Motor neuron (in vitro differentiated cells): ENCODE measurements at regions not wholly inside any gene's neighbourhood (a gene's known extent, or its start where the extent isn't known, plus 50 kb on each side); places are given as distances from the start of the nearest gene placed in this dataset.

Source experiments
- ATAC-seq, 8 experiments: fragments of 200-7000 bp; cut with Tn5 transposase; replicated peaks in 6 of 8; 2 replicates each; pipeline ENCODE4 v1.8.0; 2021; ENCODE audit warnings: mild to moderate bottlenecking in 8 of 8, moderate library complexity in 8 of 8
- H3K27ac ChIP-seq, 2 donors: fragments of 250-450 bp; sonication (Bioruptor Pico); 2 replicates each; pipeline ENCODE4 v1.9.0; 2021; ENCODE audit warnings: antibody characterized with exemption in 2 of 2, mild to moderate bottlenecking in 2 of 2, moderate library complexity in 1 of 2
- H3K4me1 ChIP-seq, 2 donors: fragments of 250-450 bp; sonication (Bioruptor Pico); replicated peaks in 1 of 2; 2 replicates each; pipeline ENCODE4 v1.6.1; 2021; ENCODE audit warnings: antibody characterized with exemption in 2 of 2, mild to moderate bottlenecking in 2 of 2, moderate library complexity in 1 of 2
- H3K4me3 ChIP-seq, 5 donors: fragments of 250-450 bp; sonication (Bioruptor Pico); 2 replicates each; pipeline ENCODE4 v1.9.0; 2021; ENCODE audit warnings: antibody characterized with exemption in 5 of 5, mild to moderate bottlenecking in 5 of 5, moderate library complexity in 4 of 5
- WGBS, 10 experiments: fragments of 450-650 bp; shearing (Covaris generic); methylation state at CpG; one replicate each; pipeline ENCODE4 v1.0.0; 2022; 5-methylcytosine and 5-hydroxymethylcytosine counted together
- in situ Hi-C, 9 experiments: fragments of 400-800 bp; cut with MboI; loops; one replicate each; pipeline ENCODE4 v1.15.0; 2021; ENCODE audit warnings: low sequenced_read_pairs in 9 of 9, low pct_unique_long_range_greater_than_20kb in 2 of 9; ENCODE audit not compliant: unreplicated experiment in 9 of 9

- no peak overlapping the region for H3K27ac ChIP-seq
- H3K4me3 ChIP-seq = no peak overlapping the region
- in situ Hi-C loops = no loop called here
- peak in 2 of 8 experiments; percentile 52 to 57 for ATAC-seq
- 0 to 100% (median 71%) methylated on average over 1 to 2 of the region's 3 CpGs; no CpG with 5 or more reads in 1 of the 10 experiments for WGBS, 10 experiments
- no peaks in the 10 kb centered on the region for H3K4me1 ChIP-seq
Measured at GRCh38 chr4:136965478-136965877, 566.8 kb downstream of the PCDH18 start.

DNA sequence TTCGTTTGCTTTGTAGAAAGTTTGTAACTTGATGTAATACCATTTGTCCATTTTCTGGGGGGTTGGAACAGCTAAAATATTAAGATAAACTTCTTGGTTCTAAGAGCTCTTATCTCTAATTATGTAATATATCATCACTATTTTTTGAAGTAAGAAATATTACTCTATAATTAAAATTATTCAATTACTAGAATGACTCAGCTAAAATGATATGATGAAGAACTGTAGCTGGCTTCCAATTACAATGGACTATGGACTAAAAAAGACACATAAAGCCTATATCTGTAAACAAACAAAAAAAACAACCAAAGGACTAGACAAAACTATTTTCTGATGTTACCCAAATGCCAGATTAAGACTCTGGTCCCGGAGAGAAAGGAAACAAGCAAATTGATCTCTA lies 569.4 kb downstream of the PCDH18 start:
- Histone ChIP-seq H3K27ac (no peak overlapping the region), H3K4me1 (no peaks in the 10 kb centered on the region), H3K4me3 (no peak overlapping the region)
- in situ Hi-C loops = no loop called here
- WGBS, 10 experiments = 13 to 100% (median 79%) methylated on average over 1 to 2 of the region's 2 CpGs
- no peak for ATAC-seq

GRCh38 chr4:136946307-136946907 lies 585.9 kb downstream of the PCDH18 start:
- in situ Hi-C loops = no loop called here
- 29 to 100% (median 78%) methylated on average over 2 to 4 of the region's 9 CpGs; no CpG with 5 or more reads in 5 of the 10 experiments for WGBS, 10 experiments

GRCh38 chr4:136939781-136940180 lies 592.5 kb downstream of the PCDH18 start:
- ATAC-seq = no peak
- in situ Hi-C loops = no loop called here

More at GRCh38 chr4:136946307-136946907, 585.9 kb downstream of the PCDH18 start:
- ATAC-seq = no peak
- Histone ChIP-seq H3K4me1 (no peaks in the 10 kb centered on the region), H3K4me3 (no peak overlapping the region), H3K27ac (no peak overlapping the region)

GRCh38 chr4:136935871-136936270 lies 596.4 kb downstream of the PCDH18 start:
- WGBS, 10 experiments = 0 to 67% (median 42%) methylated on average over 1 to 3 of the region's 3 CpGs
- in situ Hi-C loops = no loop called here
- Histone ChIP-seq H3K4me3 (no peak overlapping the region), H3K27ac (no peak overlapping the region), H3K4me1 (peaks cover 6 to 20% of the 10 kb centered on the region in 2 donors)
- ATAC-seq = no peak

More at GRCh38 chr4:136939781-136940180, 592.5 kb downstream of the PCDH18 start:
- H3K4me3 ChIP-seq = no peak overlapping the region
- no peak overlapping the region for H3K27ac ChIP-seq
- peaks cover 6 to 12% of the 10 kb centered on the region in 2 donors for H3K4me1 ChIP-seq

DNA sequence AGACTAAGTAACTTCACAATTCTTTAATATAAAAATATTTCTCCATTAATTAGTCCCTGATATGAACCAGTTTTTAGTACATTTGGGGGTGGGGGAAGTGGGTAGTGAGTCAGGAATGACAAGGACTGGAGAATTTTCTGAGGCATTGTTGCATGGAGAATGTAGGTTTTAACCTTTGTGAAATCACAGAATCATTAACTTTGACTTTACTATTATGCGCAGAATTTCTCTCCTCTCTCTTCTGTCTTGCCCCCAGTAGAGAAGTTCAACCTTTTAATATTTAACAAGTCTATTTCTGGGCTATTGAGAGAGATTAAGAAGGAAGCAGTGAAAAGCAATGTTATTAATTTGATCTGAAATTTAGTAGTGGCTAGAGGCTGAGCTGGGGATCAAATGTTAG lies 597.0 kb downstream of the PCDH18 start:
- Histone ChIP-seq H3K4me1 (peaks cover 6 to 20% of the 10 kb centered on the region in 2 donors), H3K4me3 (no peak overlapping the region), H3K27ac (no peak overlapping the region)
- 10 to 100% (median 45%) methylated on average over 1 of the region's 1 CpG for WGBS, 10 experiments
- in situ Hi-C loops = no loop called here
- peak in 1 of 8 experiments; percentile 47 for ATAC-seq

DNA sequence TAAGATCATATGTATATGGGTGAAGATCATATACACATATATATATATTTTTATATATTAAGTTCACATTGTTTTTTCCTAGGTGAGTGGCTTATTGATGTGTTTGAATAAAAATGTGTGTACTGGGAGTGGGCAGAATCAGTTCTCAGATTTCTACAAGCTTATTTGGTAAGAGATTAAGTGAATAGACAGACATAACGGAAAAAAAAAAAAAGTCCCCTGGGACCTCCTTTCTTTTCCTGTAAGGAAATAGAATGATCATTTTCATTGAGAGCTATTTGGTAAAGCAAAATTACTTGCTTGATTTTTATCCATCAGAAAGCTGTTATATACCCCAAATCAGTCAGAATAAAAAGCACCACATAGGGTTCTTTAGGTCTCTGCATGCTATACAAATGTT lies 597.7 kb downstream of the PCDH18 start:
- H3K27ac ChIP-seq = no peak overlapping the region
- in situ Hi-C loops = no loop called here
- WGBS, 10 experiments = 22 to 100% (median 70%) methylated on average over 1 of the region's 1 CpG; no CpG with 5 or more reads in 3 of the 10 experiments
- H3K4me1 ChIP-seq = peaks cover 6 to 20% of the 10 kb centered on the region in 2 donors
- ATAC-seq = no peak
- H3K4me3 ChIP-seq = no peak overlapping the region

DNA sequence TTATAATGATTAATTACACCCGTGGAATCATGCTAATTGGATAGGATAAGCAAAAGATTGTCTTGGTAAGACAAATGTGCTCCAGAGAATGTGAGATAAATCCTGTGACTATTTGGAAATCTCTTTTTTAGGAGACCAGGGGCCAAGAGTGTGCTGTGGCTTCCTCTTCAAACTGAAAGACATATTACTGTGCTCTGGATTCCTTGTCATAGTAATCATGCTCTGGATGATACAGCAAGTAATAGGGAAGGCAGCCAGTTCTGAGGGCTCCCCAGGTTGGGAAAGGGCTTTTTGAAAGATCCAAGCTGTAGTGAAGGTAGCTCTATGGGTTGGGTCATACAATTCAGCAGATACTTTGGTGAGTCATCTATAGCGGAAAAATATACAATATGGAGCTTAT lies 600.5 kb downstream of the PCDH18 start:
- peaks cover 6 to 20% of the 10 kb centered on the region in 2 donors for H3K4me1 ChIP-seq
- no peak overlapping the region for H3K4me3 ChIP-seq
- H3K27ac ChIP-seq = no peak overlapping the region
- no peak for ATAC-seq
- 0 to 100% (median 75%) methylated on average over 1 to 2 of the region's 2 CpGs; no CpG with 5 or more reads in 2 of the 10 experiments for WGBS, 10 experiments
- in situ Hi-C loops = no loop called here

DNA sequence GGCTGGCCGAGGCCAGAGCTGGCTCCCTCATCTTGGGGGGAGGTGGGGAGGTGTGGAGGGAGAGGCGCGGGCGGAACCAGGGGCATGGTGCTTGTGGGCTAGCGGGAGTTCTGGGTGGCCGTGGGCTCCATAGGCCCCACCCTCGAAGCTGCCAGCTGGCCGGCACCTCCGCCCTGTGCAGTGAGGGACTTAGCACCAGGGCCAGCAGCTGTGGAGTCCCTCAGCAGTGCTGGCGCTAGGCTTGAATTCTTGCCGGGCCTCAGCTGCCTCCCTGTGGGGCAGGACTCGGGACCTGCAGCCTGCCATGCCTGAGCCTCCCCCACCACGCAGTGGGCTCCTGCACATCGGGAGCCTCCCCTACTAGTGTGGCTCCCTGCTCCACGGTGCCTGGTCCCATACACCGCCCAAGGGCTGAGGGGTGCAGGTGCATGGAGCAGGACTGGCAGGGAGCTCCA lies 603.3 kb downstream of the PCDH18 start:
- ATAC-seq = no peak
- Histone ChIP-seq H3K4me1 (peaks cover 0 to 7% of the 10 kb centered on the region in 2 donors), H3K4me3 (no peak overlapping the region), H3K27ac (no peak overlapping the region)
- no CpG with 5 or more reads among the region's 16 CpGs for WGBS, 10 experiments
- in situ Hi-C loops = no loop called here

- Histone ChIP-seq H3K4me3 (no peak overlapping the region), H3K27ac (no peak overlapping the region), H3K4me1 (peaks cover 0 to 7% of the 10 kb centered on the region in 2 donors)
- no peak for ATAC-seq
- in situ Hi-C loops = no loop called here
Measured at GRCh38 chr4:136927172-136927571, 605.1 kb downstream of the PCDH18 start.

GRCh38 chr4:136925203-136925602 lies 607.1 kb downstream of the PCDH18 start:
- H3K27ac ChIP-seq = no peak overlapping the region
- no peak for ATAC-seq
- 40 to 100% (median 60%) methylated on average over 1 of the region's 1 CpG; no CpG with 5 or more reads in 5 of the 10 experiments for WGBS, 10 experiments
- no peaks in the 10 kb centered on the region for H3K4me1 ChIP-seq
- in situ Hi-C loops = no loop called here
- no peak overlapping the region for H3K4me3 ChIP-seq

DNA sequence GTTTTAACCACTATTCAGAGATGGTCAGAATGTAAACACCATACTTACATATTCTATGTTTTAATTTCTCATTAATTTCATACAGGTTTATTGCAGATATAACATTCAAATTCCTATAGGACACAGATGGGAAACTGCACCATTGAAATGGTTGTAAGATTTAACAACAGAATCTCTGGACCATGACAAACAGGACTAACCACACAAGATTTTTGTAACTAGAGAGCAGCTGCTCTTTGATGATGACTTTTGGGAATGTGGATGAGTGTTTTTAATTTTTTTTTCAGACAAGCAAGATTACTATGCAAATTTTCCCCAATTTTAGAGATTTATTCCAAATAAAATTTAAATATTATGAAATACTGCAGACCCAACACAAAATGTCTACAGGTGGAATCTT lies 610.2 kb downstream of the PCDH18 start:
- in situ Hi-C loops = no loop called here
- Histone ChIP-seq H3K4me3 (no peak overlapping the region), H3K4me1 (no peaks in the 10 kb centered on the region), H3K27ac (no peak overlapping the region)
- no peak for ATAC-seq

GRCh38 chr4:136920092-136920881 lies 612.0 kb downstream of the PCDH18 start:
- WGBS, 10 experiments = 0 to 100% (median 80%) methylated on average over 1 of the region's 1 CpG; no CpG with 5 or more reads in 2 of the 10 experiments
- in situ Hi-C loops = no loop called here
- ATAC-seq = no peak
- H3K4me3 ChIP-seq = no peak overlapping the region
- no peaks in the 10 kb centered on the region for H3K4me1 ChIP-seq
- H3K27ac ChIP-seq = no peak overlapping the region

- Histone ChIP-seq H3K4me3 (no peak overlapping the region), H3K27ac (no peak overlapping the region), H3K4me1 (no peaks in the 10 kb centered on the region)
- in situ Hi-C loops = no loop called here
- ATAC-seq = no peak
- WGBS, 10 experiments = 60% methylated on average over 1 of the region's 4 CpGs; no CpG with 5 or more reads in 9 of the 10 experiments
Measured at GRCh38 chr4:136918772-136919171, 613.5 kb downstream of the PCDH18 start.
